ENCODE measurements at regions not wholly inside any gene's neighbourhood (a gene's known extent, or its start where the extent isn't known, plus 50 kb on each side); places are given as distances from the start of the nearest gene placed in this dataset.

GRCh38 chr9:10925896-10926295, 313.1 kb upstream of the PTPRD start:
- no peak for DNase-seq
- H3K9me3 ChIP-seq: no peaks in the 10 kb centered on the region
- TF ChIP-seq CTCF (IDR thresholded peaks at IDR 0.05): no peak
- TF ChIP-seq POLR2A (IDR thresholded peaks at IDR 0.05): no peak
- H3K27me3 ChIP-seq: no peaks in the 10 kb centered on the region
- no peaks in the 10 kb centered on the region for H3K36me3 ChIP-seq
- H3K4me1 ChIP-seq: no peaks in the 10 kb centered on the region
- H3K27ac ChIP-seq: no peak overlapping the region
- no peak overlapping the region for H3K4me3 ChIP-seq

- Histone ChIP-seq H3K4me1 (no peaks in the 10 kb centered on the region), H3K4me3 (no peak overlapping the region), H3K27me3 (no peaks in the 10 kb centered on the region), H3K9me3 (no peaks in the 10 kb centered on the region), H3K36me3 (no peaks in the 10 kb centered on the region), H3K27ac (no peak overlapping the region)
- no peak for DNase-seq
- no peak for TF ChIP-seq POLR2A (IDR thresholded peaks at IDR 0.05)
- no peak for TF ChIP-seq CTCF (IDR thresholded peaks at IDR 0.05)
Observed at GRCh38 chr9:10928372-10928771, 315.6 kb upstream of the PTPRD start.

GRCh38 chr9:10930081-10930480, 317.3 kb upstream of the PTPRD start:
- DNase-seq: no peak
- Histone ChIP-seq H3K27me3 (no peaks in the 10 kb centered on the region), H3K27ac (no peak overlapping the region), H3K36me3 (no peaks in the 10 kb centered on the region), H3K9me3 (no peaks in the 10 kb centered on the region), H3K4me1 (no peaks in the 10 kb centered on the region), H3K4me3 (no peak overlapping the region)
- TF ChIP-seq CTCF (IDR thresholded peaks at IDR 0.05): no peak

GRCh38 chr9:10946676-10947410, 334.0 kb upstream of the PTPRD start:
- TF ChIP-seq CTCF (IDR thresholded peaks at IDR 0.05) (no peak), POLR2A (IDR thresholded peaks at IDR 0.05) (no peak)
- Histone ChIP-seq H3K4me3 (no peak overlapping the region), H3K4me1 (no peaks in the 10 kb centered on the region), H3K27ac (no peak overlapping the region), H3K36me3 (no peaks in the 10 kb centered on the region), H3K9me3 (no peaks in the 10 kb centered on the region), H3K27me3 (no peaks in the 10 kb centered on the region)
- no peak for DNase-seq

- no peaks in the 10 kb centered on the region for H3K4me1 ChIP-seq
- peaks cover 0 to 6% (median 0%) of the 10 kb centered on the region in 4 donors for H3K9me3 ChIP-seq
- no peak overlapping the region for H3K4me3 ChIP-seq
- TF ChIP-seq CTCF (IDR thresholded peaks at IDR 0.05) (no peak), POLR2A (IDR thresholded peaks at IDR 0.05) (no peak)
- no peaks in the 10 kb centered on the region for H3K27me3 ChIP-seq
- H3K36me3 ChIP-seq: no peaks in the 10 kb centered on the region
- no peak for DNase-seq
- H3K27ac ChIP-seq: no peak overlapping the region
Observed at GRCh38 chr9:10957878-10958277, 345.1 kb upstream of the PTPRD start.

GRCh38 chr9:10961883-10962282, 349.1 kb upstream of the PTPRD start:
- Histone ChIP-seq H3K4me1 (no peaks in the 10 kb centered on the region), H3K36me3 (no peaks in the 10 kb centered on the region), H3K27ac (no peak overlapping the region), H3K4me3 (no peak overlapping the region), H3K27me3 (no peaks in the 10 kb centered on the region), H3K9me3 (peaks cover 0 to 6% (median 0%) of the 10 kb centered on the region in 4 donors)
- TF ChIP-seq POLR2A (IDR thresholded peaks at IDR 0.05) (no peak), CTCF (IDR thresholded peaks at IDR 0.05) (no peak)
- DNase-seq: no peak
